Inflammatory macrophage treated with lipopolysaccharide for 4 hours (primary cell): ENCODE measurements at regions not wholly inside any gene's neighbourhood (a gene's known extent, or its start where the extent isn't known, plus 50 kb on each side); places are given as distances from the start of the nearest gene placed in this dataset.
"Not testable (repeated sequence)": the region's sequence is repeated elsewhere in the genome, so short reads cannot be mapped to it uniquely, and the experiment has no call there.

ENCODE experiments used
- DNase-seq: peaks from one replicate; pipeline ENCODE4 v3.0.0-alpha.2; 2020

GRCh38 chr6:115214283-115214682 is 846.4 kb downstream of the FRK start:
- no peak for DNase-seq

GRCh38 chr6:115203381-115203780 is 857.3 kb downstream of the FRK start:
- DNase-seq: no peak

- no peak for DNase-seq
Observed at GRCh38 chr6:115194981-115195638, 852.3 kb upstream of the HS3ST5 start.

DNA sequence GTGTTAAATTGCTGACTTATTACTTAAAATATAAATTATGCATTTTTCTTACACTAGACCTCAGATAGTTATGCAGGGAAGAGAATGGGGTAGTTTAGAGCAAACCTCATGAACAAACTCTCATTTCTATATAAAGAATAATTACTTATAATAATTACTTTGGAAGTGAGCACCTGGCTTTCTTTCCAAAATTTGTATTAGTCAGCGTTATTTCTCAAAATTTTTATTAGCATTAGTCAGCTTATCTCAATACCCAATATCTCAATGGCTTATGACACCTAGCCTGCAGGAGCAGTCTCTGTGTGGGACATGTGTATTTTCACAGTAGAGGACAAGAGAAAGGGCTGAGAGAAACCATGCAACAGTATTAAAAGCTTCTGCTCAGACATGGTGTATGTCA is 849.2 kb upstream of the HS3ST5 start:
- DNase-seq: no peak

DNA sequence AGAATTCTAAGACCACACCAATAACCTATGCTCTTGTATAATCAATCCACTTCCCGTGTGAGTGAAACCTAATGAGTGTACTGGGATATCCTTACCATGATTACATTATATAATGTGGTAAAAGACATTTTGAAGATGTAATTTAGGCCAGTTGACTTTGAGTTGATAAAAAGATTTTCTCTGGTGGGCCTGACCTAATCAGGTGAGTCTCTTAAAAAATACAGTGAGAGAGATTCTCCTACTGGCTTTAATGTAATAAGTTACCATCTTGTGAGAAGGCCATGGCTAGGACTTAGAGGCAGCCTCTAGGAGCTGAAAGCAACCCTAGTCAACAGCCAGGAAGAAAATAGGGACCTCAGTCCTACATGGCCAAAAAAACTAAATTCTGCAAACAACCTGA is 847.7 kb upstream of the HS3ST5 start:
- no peak for DNase-seq

- not testable (repeated sequence) for DNase-seq
Observed at GRCh38 chr6:115175456-115175855, 832.6 kb upstream of the HS3ST5 start.

DNA sequence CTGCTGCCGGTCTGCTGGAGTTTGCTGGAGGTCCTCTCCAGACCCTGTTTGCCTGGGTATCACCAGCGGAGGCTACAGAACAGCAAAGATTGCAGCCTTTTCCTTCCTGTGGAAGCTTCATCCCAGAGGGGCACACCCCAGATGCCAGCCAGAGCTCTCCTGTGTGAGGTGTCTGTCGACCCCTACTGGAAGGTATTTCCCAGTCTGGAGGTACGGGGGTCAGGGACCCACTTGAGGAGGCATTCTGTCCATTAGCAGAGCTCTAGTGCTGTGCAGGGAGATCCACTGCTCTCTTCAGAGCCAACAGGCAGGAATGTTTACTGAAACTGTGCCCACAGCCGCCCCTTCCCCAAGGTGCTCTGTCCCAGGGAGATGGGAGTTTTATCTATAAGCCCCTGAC is 823.1 kb upstream of the HS3ST5 start:
- not testable (repeated sequence) for DNase-seq

GRCh38 chr6:115159733-115160132 is 816.9 kb upstream of the HS3ST5 start:
- no peak for DNase-seq

DNA sequence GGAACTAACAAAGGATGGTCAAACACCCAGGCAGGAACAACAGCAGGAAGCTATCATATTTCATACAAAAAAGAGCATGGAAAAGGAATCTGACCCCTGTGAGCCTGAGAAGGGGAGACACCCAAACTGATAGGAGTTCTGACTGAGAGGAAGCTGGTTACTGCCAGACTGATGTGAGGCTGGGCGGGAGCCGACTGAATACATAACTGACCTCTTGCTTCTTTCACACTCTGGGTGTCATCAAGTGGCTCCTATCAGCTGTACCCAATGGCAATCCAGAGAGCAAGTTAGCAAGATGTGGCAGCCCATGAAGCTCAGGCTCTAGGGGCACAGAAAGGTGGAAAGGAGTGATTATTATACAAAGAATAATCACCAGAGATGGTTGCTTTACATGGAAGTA is 795.1 kb upstream of the HS3ST5 start:
- no peak for DNase-seq

- DNase-seq: no peak
Observed at GRCh38 chr6:115133790-115134189, 791.0 kb upstream of the HS3ST5 start.

GRCh38 chr6:115131709-115132490 is 789.1 kb upstream of the HS3ST5 start:
- DNase-seq: no peak

- not testable (repeated sequence) for DNase-seq
Observed at GRCh38 chr6:115121513-115121912, 778.7 kb upstream of the HS3ST5 start.

DNA sequence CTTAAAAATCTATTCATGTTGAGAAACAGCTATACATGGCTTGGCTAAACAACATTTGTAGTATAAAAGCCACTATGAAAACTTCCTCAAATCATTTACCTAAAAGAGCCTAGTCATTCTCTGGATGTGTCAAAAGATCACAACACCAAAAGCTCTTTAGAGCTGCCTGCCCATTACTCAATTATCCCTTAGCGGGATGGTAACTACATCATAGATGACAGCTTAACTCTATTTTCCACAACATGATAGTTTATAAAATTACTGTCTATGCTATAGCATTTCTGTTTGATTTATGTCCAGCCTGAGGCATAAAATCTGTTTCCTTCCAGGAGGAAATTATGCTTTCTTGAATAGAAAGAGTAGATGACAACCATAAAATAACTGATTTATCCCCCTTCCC is 777.6 kb upstream of the HS3ST5 start:
- DNase-seq: no peak

DNA sequence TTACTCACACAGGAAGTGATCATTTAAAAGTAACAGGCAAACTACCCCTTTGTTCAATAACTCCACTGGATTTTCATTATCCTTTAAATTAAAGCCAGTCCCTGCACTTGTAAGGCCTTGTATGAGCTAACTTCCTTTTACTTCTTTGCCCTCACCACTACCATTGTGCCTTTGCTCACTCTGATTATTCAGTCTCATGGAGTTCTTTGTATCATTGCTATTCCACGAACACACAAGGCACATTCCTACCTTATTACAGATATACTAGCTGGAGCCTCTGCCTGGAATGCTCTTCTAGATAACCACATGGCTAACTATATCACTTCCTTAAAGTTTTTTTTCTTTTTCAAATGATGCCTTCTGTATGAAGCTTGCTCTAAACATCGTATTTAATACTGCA is 748.6 kb upstream of the HS3ST5 start:
- no peak for DNase-seq

GRCh38 chr6:115078555-115078954 is 735.7 kb upstream of the HS3ST5 start:
- no peak for DNase-seq

DNA sequence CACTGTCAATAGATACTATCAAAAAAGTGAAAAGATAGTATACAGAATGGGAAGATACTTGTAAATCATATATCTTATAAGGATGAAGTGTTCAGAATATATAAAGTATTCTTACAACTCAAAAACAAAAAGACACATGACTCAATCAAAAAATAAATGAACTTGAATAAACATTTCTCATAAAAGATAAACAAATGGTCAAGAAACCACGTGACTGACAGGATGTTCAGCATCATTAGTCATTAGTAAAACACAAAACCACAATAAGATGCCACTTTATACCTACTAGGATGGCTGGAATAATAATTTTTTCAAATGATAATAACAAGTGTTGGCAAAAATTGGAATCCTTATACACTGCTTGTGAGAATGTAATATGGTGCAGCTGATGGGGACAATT is 729.1 kb upstream of the HS3ST5 start:
- no peak for DNase-seq

DNA sequence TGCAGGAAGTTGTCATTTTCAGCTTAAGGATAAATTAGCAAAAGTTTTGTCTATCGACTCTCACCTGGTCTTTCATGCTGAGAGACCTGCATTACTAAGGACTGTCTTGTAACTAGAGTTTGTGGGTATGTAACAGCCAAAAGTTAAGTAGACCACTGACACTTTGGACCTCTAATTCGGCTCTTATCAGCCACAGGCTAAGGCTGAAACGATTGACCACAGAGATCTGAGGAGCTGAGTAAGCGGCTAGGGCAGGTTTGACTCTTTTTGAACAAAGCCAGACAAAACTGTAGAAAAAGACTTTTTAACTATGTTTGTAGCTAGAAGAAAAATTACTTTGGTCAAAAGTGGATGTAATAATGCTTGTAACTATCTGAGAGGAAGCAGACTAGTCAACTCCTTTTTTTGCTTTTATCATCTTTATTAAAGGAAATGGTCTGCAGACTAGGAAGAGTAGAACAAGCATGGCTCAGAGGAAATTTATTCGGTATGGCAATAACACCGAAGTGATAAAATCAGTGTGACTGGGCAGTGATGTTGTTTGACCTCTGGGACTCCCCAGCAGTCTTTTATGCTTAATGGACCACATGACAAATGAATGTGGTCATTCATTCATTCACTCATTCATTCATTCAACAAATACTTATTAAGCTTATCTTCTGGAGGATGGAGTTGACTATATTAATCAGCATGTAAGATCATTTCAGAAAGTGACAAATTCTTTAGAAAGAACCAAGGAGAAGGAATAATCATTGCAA is 725.0 kb upstream of the HS3ST5 start:
- no peak for DNase-seq

DNA sequence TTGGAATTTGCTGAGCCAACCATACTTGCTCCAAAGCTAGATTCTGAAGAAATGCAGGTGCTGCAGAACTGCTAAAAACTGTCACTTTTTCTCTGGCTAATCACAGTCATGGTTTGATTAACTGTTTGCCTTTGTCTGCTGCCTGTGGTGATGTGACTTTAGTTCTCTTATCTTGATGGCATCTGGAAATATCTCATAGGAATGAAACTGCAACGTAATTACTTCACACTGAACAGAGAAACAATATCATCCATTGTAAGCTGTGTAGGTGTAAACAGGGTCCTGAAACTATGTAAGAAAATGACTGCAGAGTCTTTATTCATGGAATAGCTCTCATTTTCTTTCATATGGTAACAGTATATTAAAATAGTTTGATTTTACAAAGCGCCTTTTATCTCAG is 721.9 kb upstream of the HS3ST5 start:
- no peak for DNase-seq

DNA sequence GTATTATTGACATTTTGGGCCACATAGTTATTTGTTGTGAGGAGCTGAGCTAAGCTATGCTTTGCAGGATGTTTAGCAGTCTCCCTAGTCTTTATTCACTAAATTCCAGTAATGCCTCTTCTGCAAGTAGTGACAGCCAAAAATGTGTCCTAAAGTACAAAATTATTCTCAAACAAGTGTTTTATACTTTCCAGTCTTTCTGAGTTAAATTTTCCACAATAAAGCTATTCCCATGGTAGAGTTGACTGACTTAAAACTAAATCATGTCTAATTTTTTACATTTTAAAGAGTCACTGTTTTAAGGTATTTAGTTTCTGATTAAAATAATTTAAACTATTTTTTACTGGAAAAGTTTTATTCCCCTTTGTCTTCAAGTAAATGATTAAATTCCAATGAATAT is 717.8 kb upstream of the HS3ST5 start:
- DNase-seq: no peak

- DNase-seq: no peak
Observed at GRCh38 chr6:115058414-115059211, 715.8 kb upstream of the HS3ST5 start.

DNA sequence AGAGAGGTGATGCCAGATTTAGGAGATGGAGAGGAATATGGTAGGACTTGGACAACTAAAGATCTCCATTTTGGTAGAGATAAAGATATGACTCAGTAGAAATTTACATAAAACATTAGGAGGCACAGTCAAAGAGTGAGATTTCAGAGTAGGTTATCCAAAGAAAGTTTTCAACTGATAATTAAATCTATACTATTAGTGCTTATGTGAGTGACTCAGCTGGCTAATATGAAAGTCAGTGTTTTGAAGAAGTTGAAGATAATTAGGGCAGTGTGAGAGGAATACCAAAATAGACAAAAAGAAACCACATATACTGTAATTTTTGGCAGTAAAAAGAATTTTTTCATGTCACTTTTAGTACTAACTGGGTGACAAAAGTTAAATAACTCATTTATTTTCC is 712.8 kb upstream of the HS3ST5 start:
- DNase-seq: no peak

- not testable (repeated sequence) for DNase-seq
Observed at GRCh38 chr6:115054242-115054641, 711.4 kb upstream of the HS3ST5 start.
